ENCODE measurements at regions not wholly inside any gene's neighbourhood (a gene's known extent, or its start where the extent isn't known, plus 50 kb on each side); places are given as distances from the start of the nearest gene placed in this dataset.

DNA sequence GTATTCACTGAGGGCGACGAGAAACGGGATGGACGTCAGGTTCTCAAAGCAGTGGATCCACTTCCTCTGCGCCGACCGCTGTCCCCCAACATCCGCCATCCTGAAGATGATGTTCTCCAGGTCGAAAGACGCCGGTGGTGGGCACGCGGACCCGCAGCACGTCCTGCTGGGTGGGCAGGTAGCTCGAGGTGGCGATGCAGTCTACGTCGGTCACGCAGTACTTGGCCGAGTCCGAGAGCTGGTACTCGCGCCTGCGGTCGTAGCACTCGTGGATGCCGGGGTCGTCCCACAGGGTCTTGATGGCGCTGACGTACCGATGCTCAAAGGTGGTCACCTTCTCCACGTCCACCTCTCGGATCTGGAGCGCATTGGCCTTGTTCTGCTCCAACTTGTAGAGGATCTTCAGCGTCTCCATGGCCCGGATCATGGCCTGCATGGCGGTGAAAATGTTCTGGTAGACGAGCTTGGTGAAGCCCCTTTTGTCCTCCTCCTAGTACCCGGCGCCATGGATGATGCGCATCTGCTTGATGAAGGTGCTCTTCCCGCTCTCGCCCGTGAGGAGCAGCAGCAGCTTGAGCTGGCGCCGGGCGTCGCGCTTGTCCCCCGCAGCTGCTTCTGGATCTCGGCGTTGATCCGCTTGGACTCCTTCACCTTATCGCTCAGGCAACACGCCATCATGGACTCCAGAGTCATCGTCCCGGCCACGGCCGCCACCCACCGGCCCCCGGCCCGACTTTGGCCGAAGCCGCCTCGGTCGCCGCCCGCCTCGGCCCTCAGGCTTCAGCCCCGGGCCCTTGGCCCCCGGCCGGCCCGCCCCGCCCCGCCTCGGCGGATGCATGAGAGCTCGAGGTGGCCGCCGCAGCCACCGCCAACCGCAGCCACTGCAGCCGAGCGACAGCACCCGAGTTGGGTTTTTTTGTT is 122.9 kb upstream of the KCTD7 start:
- no peak for TF ChIP-seq POLR2AphosphoS5 (IDR thresholded peaks at IDR 0.05; ENCODE audit: borderline replicate concordance, low read depth, low read length)
- TF ChIP-seq EZH2 (IDR thresholded peaks at IDR 0.05), result no peak

Data from SK-N-MC (cell line).